SHP77 (cell line): ENCODE measurements at regions not wholly inside any gene's neighbourhood (a gene's known extent, or its start where the extent isn't known, plus 50 kb on each side); places are given as distances from the start of the nearest gene placed in this dataset.
"Not testable (repeated sequence)": the region's sequence is repeated elsewhere in the genome, so short reads cannot be mapped to it uniquely, and the experiment has no call there.

Source experiments
- DNase-seq, 2 experiments: peaks; one replicate each; lab custom pipeline; 2025; lab: John Stamatoyannopoulos, UW

- no peak for DNase-seq
Observed at GRCh38 chr4:54403700-54404453, 174.8 kb downstream of the PDGFRA start.

GRCh38 chr4:54409270-54409817, 180.3 kb downstream of the PDGFRA start:
- DNase-seq: not testable (repeated sequence)

GRCh38 chr4:54414545-54414944, 185.5 kb downstream of the PDGFRA start:
- no peak for DNase-seq

- DNase-seq: no peak
Observed at GRCh38 chr4:54417476-54417875, 188.4 kb downstream of the PDGFRA start.

- no peak for DNase-seq
Observed at GRCh38 chr4:54418468-54418867, 189.4 kb downstream of the PDGFRA start.

GRCh38 chr4:54423066-54423465, 194.0 kb downstream of the PDGFRA start:
- DNase-seq: no peak

- no peak for DNase-seq
Observed at GRCh38 chr4:54427826-54428225, 198.7 kb downstream of the PDGFRA start.

GRCh38 chr4:54428940-54429339, 199.8 kb downstream of the PDGFRA start:
- no peak for DNase-seq

GRCh38 chr4:54433686-54434085, 204.6 kb downstream of the PDGFRA start:
- peak in 1 of 2 experiments; percentile 4 for DNase-seq

GRCh38 chr4:54439831-54440243, 210.7 kb downstream of the PDGFRA start:
- DNase-seq: peak; percentile 14 to 71

GRCh38 chr4:54440394-54441136, 211.5 kb downstream of the PDGFRA start:
- DNase-seq: peak; percentile 62 to 65

GRCh38 chr4:54445866-54446265, 211.9 kb upstream of the KIT start:
- no peak for DNase-seq

- no peak for DNase-seq
Observed at GRCh38 chr4:54446581-54446980, 211.2 kb upstream of the KIT start.

GRCh38 chr4:54447304-54447703, 210.5 kb upstream of the KIT start:
- no peak for DNase-seq

- no peak for DNase-seq
Observed at GRCh38 chr4:54449999-54450398, 207.8 kb upstream of the KIT start.

GRCh38 chr4:54466960-54467359, 190.8 kb upstream of the KIT start:
- not testable (repeated sequence) for DNase-seq

GRCh38 chr4:54473077-54473545, 184.6 kb upstream of the KIT start:
- peak in 1 of 2 experiments; percentile 13 for DNase-seq

GRCh38 chr4:54473798-54474197, 184.0 kb upstream of the KIT start:
- DNase-seq: no peak

GRCh38 chr4:54475546-54475945, 182.2 kb upstream of the KIT start:
- DNase-seq: no peak

GRCh38 chr4:54482529-54483200, 175.1 kb upstream of the KIT start:
- DNase-seq: no peak

GRCh38 chr4:54484383-54484782, 173.4 kb upstream of the KIT start:
- DNase-seq: peak in 1 of 2 experiments; percentile 9

GRCh38 chr4:54487491-54487890, 170.3 kb upstream of the KIT start:
- no peak for DNase-seq
